ENCODE measurements at regions not wholly inside any gene's neighbourhood (a gene's known extent, or its start where the extent isn't known, plus 50 kb on each side); places are given as distances from the start of the nearest gene placed in this dataset.
"Not testable (repeated sequence)": the region's sequence is repeated elsewhere in the genome, so short reads cannot be mapped to it uniquely, and the experiment has no call there.

DNA sequence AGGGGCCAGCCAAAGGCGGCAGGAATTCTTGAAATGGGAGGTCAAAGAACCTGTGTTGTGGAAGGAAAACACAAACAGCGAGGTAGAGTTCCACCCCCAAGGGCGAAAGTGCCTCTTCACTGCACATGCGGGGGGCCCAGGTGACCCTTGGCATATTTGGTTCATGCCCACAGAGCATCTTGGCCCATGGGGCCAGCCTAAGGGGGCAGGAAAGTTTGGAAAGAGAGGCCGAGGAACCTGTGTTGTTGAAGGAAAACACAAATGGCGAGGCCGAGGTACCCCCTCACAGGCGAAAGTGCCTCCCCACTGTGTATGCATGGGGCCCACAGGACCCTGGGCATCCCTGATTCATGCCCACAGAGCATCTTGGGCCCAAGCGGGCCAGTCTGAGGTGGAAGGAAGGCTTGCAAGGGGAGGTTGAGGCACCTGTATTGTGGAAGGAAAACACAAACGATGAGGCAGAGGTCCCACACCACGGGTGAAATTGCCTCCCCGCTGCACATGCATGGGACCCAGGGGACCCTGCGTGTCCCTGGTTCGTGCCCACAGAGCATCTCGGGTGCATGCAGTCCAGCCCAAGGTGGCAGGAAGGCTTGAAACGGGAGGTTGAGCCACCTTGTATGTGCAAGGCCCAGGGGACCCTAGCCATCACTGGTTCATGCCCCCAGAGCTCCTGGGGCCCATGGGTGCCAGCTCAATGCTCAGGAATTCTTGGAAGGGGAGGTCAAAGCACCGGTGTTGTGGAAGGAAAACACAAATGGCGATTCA, 384.1 kb downstream of the ALG10 start:
- intact Hi-C loops (cut with DNase I) = no loop called here
- Histone ChIP-seq H3K27ac (no peak overlapping the region), H3K27me3 (no peaks in the 10 kb centered on the region), H3K4me3 (no peak overlapping the region), H3K9me3 (peaks cover 0 to 62% (median 0%) of the 10 kb centered on the region in 3 donors), H3K4me1 (no peaks in the 10 kb centered on the region), H3K36me3 (replicated peaks in 1 of 2; ENCODE audit: insufficient read depth in 1 of 2, low read depth in 2 of 2) (no peaks in the 10 kb centered on the region)
- 51 to 67% methylated on average over 15 to 18 of the region's 18 CpGs for WGBS, 2 donors
- TF ChIP-seq, protein P1, sequence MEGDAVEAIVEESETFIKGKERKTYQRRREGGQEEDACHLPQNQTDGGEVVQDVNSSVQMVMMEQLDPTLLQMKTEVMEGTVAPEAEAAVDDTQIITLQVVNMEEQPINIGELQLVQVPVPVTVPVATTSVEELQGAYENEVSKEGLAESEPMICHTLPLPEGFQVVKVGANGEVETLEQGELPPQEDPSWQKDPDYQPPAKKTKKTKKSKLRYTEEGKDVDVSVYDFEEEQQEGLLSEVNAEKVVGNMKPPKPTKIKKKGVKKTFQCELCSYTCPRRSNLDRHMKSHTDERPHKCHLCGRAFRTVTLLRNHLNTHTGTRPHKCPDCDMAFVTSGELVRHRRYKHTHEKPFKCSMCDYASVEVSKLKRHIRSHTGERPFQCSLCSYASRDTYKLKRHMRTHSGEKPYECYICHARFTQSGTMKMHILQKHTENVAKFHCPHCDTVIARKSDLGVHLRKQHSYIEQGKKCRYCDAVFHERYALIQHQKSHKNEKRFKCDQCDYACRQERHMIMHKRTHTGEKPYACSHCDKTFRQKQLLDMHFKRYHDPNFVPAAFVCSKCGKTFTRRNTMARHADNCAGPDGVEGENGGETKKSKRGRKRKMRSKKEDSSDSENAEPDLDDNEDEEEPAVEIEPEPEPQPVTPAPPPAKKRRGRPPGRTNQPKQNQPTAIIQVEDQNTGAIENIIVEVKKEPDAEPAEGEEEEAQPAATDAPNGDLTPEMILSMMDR (IDR thresholded peaks at IDR 0.05) = no peak
- TF ChIP-seq POLR2A (IDR thresholded peaks at IDR 0.05) = no peak
- DNase-seq (peak in 3 of 4 donors; percentile 1 to 6 (median 2)), ATAC-seq (no peak)

DNA sequence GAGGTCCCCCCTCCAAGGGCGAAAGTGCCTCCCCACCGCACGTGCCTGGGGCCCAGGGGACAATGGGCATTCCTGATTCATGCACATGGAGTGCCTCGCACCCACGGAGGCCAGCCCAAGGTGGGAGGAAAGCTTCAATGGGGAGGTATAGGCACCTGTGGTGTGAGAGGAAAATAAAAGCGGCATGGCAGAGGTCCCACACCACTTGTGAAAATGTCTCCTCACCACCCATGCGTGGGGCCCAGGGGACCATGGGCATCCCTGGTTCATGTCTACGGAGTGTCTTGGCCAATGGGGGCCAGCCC, 384.7 kb downstream of the ALG10 start:
- no peak for ATAC-seq
- peaks cover 0 to 59% (median 0%) of the 10 kb centered on the region in 3 donors for H3K9me3 ChIP-seq
- H3K36me3 ChIP-seq (replicated peaks in 1 of 2; ENCODE audit: insufficient read depth in 1 of 2, low read depth in 2 of 2) = no peaks in the 10 kb centered on the region
- intact Hi-C loops (cut with DNase I) = no loop called here
- no peaks in the 10 kb centered on the region for H3K4me1 ChIP-seq
- H3K27ac ChIP-seq = no peak overlapping the region
- TF ChIP-seq, protein P1 (IDR thresholded peaks at IDR 0.05) = no peak
- TF ChIP-seq POLR2A (IDR thresholded peaks at IDR 0.05) = no peak
- H3K4me3 ChIP-seq = no peak overlapping the region
- peak in 2 of 4 donors; percentile 2 to 4 for DNase-seq
- 75 to 78% methylated on average over 8 of the region's 8 CpGs for WGBS, 2 donors
- no peaks in the 10 kb centered on the region for H3K27me3 ChIP-seq

DNA sequence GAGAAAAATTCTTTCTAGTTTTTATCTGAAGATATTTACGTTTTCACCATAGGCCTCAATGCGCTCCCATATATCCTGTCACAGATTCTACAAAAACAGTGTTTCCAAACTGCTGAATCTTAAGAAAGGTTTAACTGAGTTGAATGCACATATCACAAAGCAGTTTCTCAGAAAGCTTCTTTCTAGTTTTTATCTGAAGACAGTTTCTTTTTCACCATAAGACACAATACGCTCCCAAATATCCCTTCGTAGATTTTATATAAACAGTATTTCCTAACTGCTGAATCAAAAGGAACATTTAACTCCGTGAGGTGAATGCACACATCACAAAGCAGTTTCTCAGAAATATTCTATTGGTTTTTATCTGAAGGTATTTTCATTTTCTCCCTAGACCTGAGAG, 385.5 kb downstream of the ALG10 start:
- Histone ChIP-seq H3K36me3 (replicated peaks in 1 of 2; ENCODE audit: insufficient read depth in 1 of 2, low read depth in 2 of 2) (no peaks in the 10 kb centered on the region), H3K27ac (no peak overlapping the region), H3K4me1 (no peaks in the 10 kb centered on the region), H3K27me3 (no peaks in the 10 kb centered on the region), H3K9me3 (peaks cover 0 to 51% (median 0%) of the 10 kb centered on the region in 3 donors), H3K4me3 (no peak overlapping the region)
- 73 to 75% methylated on average over 5 of the region's 5 CpGs for WGBS, 2 donors
- intact Hi-C loops (cut with DNase I) = no loop called here
- DNase-seq (no peak), ATAC-seq (no peak)
- TF ChIP-seq, protein P1 (IDR thresholded peaks at IDR 0.05) = no peak
- no peak for TF ChIP-seq POLR2A (IDR thresholded peaks at IDR 0.05)

DNA sequence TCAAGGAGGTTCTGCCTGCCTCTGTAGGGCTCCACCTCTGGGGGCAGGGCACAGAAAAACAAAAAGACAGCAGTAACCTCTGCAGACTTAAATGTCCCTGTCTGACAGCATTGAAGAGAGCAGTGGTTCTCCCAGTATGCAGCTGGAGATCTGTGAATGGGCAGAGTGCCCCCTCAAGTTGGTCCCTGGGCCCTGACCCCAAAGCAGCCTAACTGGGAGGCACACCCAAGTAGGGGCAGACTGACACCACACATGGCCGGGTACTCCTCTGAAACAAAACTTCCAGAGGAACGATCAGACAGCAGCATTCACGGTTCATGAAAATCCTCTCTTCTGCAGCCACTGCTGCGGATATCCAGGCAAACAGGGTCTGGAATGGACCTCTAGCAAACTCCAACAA, 409.2 kb downstream of the ALG10 start:
- intact Hi-C loops (cut with DNase I); H3K27me3 ChIP-seq; ATAC-seq; H3K27ac ChIP-seq; H3K36me3 ChIP-seq (replicated peaks in 1 of 2; ENCODE audit: insufficient read depth in 1 of 2, low read depth in 2 of 2); H3K4me3 ChIP-seq; H3K4me1 ChIP-seq; DNase-seq: not testable (repeated sequence)
- H3K9me3 ChIP-seq = peaks cover 0 to 11% (median 0%) of the 10 kb centered on the region in 3 donors
- WGBS, 2 donors = 40 to 47% methylated on average over 1 to 4 of the region's 4 CpGs

Small RNA genes lying in the stretch of these regions (small RNA-seq; reads per million reads assigned to genes)
- 5.5 reads per million, percentile 88 among the genes with 10 or more reads in this experiment for gene RNA5SP357

All from body of pancreas (tissue), 4 donors.